Neutrophil (primary cell): ENCODE measurements at regions not wholly inside any gene's neighbourhood (a gene's known extent, or its start where the extent isn't known, plus 50 kb on each side); places are given as distances from the start of the nearest gene placed in this dataset.

Experiments
- H3K27ac ChIP-seq: fragments of 200-600 bp; sonication (generic); 2 replicates; pipeline ENCODE4 v1.5.1; 2016; ENCODE audit warnings: mild to moderate bottlenecking, moderate library complexity
- H3K27me3 ChIP-seq: fragments of 200-600 bp; sonication (generic); 2 replicates; pipeline ENCODE4 v1.6.0; 2016; ENCODE audit warnings: mild to moderate bottlenecking
- H3K36me3 ChIP-seq: fragments of 200-600 bp; sonication (generic); 2 replicates; pipeline ENCODE4 v1.5.1; 2017
- H3K4me1 ChIP-seq, 2 experiments: fragments of 200-600 bp in 1 of 2; sonication (generic) in 1 of 2; 1 replicate in 1 of 2; 2 replicates in 1 of 2; pipeline versions ENCODE4 v1.5.1 to v1.6.1; 2013 to 2016; ENCODE audit warnings: low read depth in 1 of 2, low read length in 1 of 2, mild to moderate bottlenecking in 1 of 2, moderate library complexity in 1 of 2; ENCODE audit not compliant: control insufficient read depth in 1 of 2, insufficient read depth in 1 of 2
- H3K4me3 ChIP-seq, 2 experiments: fragments of 200-600 bp in 1 of 2; sonication (generic) in 1 of 2; 1 replicate in 1 of 2; 2 replicates in 1 of 2; pipeline ENCODE4 v1.5.1; 2013 to 2016; ENCODE audit warnings: low read depth in 1 of 2, low read length in 1 of 2, mild to moderate bottlenecking in 1 of 2, moderate library complexity in 1 of 2
- H3K9me3 ChIP-seq: fragments of 200-600 bp; sonication (generic); 2 replicates; pipeline ENCODE4 v1.5.1; 2016
- TF ChIP-seq, protein P1 (sequence below): fragments of 200-600 bp; sonication (generic); IDR thresholded peaks from 2 replicates; pipeline ENCODE4 v1.5.1; 2016; ENCODE audit warnings: antibody characterized with exemption

DNA sequence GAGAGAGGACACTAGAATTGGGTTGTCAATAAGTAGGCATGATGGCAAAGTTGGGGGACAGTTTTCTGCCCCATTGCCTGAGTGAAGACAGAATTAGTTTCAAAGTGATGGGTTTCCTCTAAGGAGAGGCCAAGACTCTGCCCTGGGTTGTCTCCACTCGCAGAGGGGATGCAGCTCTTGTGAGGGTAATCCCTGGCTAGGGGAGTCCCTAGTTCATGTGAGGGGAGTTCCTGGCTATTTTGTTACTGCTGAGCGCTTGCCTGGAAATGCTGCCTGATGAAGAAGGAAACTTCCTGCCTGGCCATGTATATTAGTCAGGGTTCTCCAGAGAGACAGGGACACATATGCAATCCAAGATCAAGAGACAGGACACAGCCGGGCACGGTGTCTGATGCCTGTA lies 501.5 kb downstream of the BCL11A start:
- H3K27ac ChIP-seq = no peak overlapping the region
- no peaks in the 10 kb centered on the region for H3K36me3 ChIP-seq
- no peaks in the 10 kb centered on the region for H3K27me3 ChIP-seq
- no peaks in the 10 kb centered on the region for H3K9me3 ChIP-seq
- H3K4me3 ChIP-seq = no peak overlapping the region
- H3K4me1 ChIP-seq = no peaks in the 10 kb centered on the region
- TF ChIP-seq, protein P1, sequence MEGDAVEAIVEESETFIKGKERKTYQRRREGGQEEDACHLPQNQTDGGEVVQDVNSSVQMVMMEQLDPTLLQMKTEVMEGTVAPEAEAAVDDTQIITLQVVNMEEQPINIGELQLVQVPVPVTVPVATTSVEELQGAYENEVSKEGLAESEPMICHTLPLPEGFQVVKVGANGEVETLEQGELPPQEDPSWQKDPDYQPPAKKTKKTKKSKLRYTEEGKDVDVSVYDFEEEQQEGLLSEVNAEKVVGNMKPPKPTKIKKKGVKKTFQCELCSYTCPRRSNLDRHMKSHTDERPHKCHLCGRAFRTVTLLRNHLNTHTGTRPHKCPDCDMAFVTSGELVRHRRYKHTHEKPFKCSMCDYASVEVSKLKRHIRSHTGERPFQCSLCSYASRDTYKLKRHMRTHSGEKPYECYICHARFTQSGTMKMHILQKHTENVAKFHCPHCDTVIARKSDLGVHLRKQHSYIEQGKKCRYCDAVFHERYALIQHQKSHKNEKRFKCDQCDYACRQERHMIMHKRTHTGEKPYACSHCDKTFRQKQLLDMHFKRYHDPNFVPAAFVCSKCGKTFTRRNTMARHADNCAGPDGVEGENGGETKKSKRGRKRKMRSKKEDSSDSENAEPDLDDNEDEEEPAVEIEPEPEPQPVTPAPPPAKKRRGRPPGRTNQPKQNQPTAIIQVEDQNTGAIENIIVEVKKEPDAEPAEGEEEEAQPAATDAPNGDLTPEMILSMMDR = no peak

DNA sequence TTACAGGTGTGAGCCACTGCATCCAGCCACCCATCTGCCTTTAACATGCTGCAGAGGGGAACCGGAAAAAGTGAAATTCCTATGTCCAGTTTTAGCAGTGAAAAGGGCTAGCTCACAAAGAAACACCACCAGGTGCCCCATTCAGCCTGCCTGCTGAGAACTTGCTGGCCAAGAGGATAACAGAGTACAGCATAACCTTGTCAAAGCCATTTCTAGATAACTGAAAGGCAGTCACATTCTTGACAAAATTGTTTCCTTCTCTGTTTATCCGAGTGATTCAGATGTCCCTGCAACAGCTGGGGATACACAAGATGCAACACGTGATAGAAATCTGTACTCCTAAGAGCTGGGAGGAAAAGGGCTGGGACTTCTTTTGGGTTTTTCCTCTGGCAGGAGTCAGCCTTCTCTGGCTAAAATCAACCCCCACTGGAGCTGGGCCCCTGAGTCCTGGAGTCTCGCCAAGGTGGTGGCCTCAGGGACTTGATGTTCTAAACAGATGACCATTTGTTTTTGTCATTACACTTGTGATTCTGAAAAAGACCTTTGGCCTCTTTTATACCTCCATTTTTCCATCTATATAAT lies 505.4 kb downstream of the BCL11A start:
- no peak overlapping the region for H3K27ac ChIP-seq
- H3K27me3 ChIP-seq = no peaks in the 10 kb centered on the region
- no peaks in the 10 kb centered on the region for H3K36me3 ChIP-seq
- no peak overlapping the region for H3K4me3 ChIP-seq
- TF ChIP-seq, protein P1 = no peak
- no peaks in the 10 kb centered on the region for H3K9me3 ChIP-seq
- H3K4me1 ChIP-seq = no peaks in the 10 kb centered on the region

DNA sequence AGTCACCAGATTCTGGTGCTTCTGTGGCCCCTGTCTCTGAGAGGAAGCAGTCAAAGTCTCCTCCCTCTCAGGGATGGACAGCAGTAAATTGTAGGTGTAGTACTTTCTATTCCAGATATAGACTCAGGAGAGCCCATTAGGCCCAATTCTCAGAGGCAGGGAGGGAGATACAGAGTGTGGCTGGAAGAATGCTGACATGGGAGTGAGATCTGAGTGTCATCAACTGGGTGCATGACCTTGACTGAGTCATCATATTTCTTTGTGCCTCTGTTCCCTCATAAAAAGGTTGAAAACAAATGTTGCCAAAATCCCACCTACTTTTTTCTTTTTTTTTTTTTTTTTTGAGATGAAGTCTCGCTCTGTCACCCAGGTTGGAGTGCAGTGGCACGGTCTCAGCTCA lies 506.1 kb downstream of the BCL11A start:
- Histone ChIP-seq H3K4me1 (no peaks in the 10 kb centered on the region), H3K27ac (no peak overlapping the region), H3K27me3 (no peaks in the 10 kb centered on the region), H3K4me3 (no peak overlapping the region), H3K36me3 (no peaks in the 10 kb centered on the region), H3K9me3 (no peaks in the 10 kb centered on the region)
- TF ChIP-seq, protein P1 = no peak

DNA sequence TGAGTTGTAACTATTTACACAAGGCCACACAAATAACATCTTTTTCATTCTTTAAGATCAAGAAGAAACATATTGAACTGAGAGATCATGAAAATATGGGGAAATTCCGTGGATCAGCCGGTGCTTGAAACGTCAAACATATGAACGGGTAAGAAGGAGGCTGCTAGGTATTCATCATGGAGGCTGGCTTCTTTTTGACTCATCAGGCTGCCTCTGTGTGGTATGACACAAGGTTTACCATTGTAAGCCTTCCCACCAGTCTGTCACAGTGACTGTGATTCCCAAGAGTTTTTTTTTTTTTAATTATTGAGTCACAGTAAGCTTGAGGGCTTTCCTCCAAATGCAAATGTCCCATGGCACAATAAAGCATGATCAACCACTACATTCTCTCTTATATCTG lies 506.9 kb downstream of the BCL11A start:
- Histone ChIP-seq H3K27me3 (no peaks in the 10 kb centered on the region), H3K36me3 (no peaks in the 10 kb centered on the region), H3K4me3 (no peak overlapping the region), H3K27ac (no peak overlapping the region), H3K9me3 (no peaks in the 10 kb centered on the region), H3K4me1 (no peaks in the 10 kb centered on the region)
- TF ChIP-seq, protein P1 = no peak

DNA sequence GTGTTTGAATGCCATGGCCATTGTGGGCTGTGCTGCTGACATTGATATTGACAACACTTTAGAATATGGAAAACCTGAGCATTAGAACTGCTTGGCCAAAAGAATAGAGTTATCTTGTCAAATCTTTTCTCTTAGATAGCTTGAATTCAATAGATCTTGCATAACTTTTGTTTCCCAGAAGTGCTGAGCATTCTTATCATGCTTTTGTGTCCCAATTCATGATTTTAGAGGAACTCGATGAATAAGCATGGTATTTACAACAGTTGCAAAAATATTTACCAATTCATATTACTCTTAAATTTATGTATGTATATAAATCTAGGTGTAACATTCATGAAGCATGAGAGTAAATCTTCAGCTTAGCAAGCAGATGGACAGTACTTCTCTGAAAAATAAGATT lies 508.0 kb downstream of the BCL11A start:
- H3K4me1 ChIP-seq = no peaks in the 10 kb centered on the region
- no peaks in the 10 kb centered on the region for H3K27me3 ChIP-seq
- no peak overlapping the region for H3K4me3 ChIP-seq
- no peaks in the 10 kb centered on the region for H3K9me3 ChIP-seq
- no peaks in the 10 kb centered on the region for H3K36me3 ChIP-seq
- H3K27ac ChIP-seq = no peak overlapping the region
- TF ChIP-seq, protein P1 = no peak

DNA sequence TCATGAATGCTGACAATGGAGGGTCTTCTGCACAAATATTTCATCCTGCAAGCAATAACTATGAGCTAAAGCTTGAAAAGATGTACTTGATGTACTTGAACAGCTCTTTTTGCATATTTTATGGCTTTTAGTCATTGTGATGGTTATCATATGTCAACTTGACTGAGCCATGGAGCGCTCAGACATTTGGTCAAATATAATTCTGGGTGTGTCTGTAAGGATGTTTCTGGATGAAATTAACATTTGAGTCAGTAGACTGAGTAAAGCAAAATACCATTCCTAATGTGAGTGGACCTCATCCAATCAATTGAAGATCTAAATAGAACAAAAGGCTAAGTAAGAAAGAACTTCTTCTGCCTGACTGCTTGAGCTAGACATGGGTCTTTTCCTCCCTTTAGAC lies 509.0 kb downstream of the BCL11A start:
- Histone ChIP-seq H3K4me1 (no peaks in the 10 kb centered on the region), H3K4me3 (no peak overlapping the region), H3K27me3 (no peaks in the 10 kb centered on the region), H3K9me3 (no peaks in the 10 kb centered on the region), H3K27ac (no peak overlapping the region), H3K36me3 (no peaks in the 10 kb centered on the region)
- TF ChIP-seq, protein P1 = no peak
